NOMO-1 (cell line): ENCODE measurements at regions not wholly inside any gene's neighbourhood (a gene's known extent, or its start where the extent isn't known, plus 50 kb on each side); places are given as distances from the start of the nearest gene placed in this dataset.

Experiments used
- DNase-seq, 2 experiments: peaks; one replicate each; lab custom pipeline; 2025; ENCODE audit not compliant: unreplicated experiment in 2 of 2; lab: John Stamatoyannopoulos, UW

DNA sequence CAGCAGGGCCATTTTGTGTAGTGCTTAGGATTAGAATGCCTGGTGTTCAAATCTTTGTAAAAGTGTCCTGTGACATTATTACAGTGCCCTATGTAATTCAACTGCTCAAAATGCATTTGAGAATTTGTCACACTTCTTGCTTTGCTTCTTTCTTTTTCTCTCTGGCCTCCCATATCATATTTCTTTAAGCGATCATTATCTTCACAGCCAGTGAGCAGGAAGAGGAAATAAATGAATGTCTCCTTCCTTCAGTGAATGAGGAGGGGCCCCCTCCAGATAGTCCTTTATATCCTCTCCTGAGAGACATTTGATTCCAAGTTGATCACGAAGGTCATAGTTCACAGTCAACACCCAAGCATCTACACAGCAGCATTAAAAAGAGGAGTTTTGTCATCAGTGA is 425.1 kb upstream of the NPVF start:
- DNase-seq, result no peak

DNA sequence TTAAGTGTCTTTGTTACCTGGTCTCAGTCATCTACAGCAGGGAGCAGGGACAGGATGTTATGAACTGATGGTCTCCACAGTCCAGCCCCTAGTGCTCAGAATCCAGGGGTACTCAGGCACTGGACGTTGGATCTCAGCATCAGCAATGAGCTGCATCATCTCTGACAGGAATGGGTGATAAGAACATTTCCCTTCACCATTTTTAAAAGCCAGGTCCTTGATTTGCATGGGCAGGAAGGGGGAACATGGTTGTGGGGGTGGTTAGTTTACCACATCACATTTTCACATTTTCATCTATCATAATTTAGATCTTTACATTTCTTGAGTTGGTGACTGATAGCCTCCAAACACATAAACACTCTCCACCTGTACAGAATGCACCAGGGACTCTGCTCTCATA is 427.8 kb upstream of the NPVF start:
- DNase-seq, result no peak

DNA sequence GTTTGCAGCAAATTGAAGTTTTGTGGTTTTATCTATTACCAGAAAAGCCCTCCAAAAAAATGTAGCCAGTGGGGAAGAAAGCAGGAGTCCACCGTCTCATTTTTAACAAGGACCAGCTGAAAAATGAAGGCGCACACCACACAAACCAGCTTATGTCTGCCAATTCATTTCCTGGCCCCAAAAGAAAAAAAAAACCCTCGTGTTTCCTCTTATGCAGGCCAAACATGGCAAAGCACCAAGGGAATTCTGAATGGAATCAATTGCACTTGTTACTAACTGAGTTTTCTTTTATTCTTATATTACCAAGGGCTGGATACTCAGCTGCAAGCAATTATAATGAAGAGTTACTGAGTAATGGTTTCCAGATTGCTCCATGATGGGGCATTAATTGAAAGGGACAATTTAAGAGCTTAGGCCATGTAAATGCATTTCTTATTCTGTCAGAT is 428.3 kb upstream of the NPVF start:
- DNase-seq, result no peak

DNA sequence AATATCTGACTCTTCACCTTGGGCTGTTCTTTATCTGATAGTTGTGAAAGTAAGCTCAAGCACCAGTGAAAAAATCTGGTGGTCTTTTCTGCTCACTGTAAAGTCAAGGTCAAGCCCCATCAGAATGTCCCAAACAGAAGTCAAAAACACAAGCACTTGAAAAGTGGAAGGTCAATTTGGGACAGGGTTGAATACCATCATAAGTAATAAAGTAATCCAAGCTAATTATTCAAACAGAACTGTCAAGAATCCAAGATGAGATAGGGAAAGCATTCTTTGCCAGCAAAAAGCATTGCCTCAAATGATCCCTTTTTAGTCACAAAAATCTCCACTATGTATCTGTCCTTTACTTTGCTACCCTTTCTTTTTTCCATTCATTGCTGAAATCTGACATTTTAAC is 430.1 kb upstream of the NPVF start:
- no peak for DNase-seq

DNA sequence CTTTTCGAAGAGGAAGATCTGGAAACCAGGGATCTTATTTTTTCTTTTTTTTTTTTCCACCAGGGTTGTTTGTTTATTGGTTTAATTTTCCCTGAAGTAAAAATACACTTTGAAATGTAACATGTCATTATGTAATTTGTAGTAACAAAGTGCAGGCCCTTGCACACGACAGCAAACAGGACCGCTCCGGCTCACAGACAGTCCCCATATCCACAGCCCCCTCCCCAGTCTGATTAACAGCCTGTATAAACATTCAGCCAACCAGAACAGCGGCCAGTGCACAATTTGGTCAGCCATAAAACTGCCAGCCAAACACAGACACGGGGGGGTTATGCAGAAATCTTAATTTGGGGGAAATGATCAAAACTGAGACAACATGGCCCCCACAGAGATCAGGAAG is 431.6 kb upstream of the NPVF start:
- no peak for DNase-seq

DNA sequence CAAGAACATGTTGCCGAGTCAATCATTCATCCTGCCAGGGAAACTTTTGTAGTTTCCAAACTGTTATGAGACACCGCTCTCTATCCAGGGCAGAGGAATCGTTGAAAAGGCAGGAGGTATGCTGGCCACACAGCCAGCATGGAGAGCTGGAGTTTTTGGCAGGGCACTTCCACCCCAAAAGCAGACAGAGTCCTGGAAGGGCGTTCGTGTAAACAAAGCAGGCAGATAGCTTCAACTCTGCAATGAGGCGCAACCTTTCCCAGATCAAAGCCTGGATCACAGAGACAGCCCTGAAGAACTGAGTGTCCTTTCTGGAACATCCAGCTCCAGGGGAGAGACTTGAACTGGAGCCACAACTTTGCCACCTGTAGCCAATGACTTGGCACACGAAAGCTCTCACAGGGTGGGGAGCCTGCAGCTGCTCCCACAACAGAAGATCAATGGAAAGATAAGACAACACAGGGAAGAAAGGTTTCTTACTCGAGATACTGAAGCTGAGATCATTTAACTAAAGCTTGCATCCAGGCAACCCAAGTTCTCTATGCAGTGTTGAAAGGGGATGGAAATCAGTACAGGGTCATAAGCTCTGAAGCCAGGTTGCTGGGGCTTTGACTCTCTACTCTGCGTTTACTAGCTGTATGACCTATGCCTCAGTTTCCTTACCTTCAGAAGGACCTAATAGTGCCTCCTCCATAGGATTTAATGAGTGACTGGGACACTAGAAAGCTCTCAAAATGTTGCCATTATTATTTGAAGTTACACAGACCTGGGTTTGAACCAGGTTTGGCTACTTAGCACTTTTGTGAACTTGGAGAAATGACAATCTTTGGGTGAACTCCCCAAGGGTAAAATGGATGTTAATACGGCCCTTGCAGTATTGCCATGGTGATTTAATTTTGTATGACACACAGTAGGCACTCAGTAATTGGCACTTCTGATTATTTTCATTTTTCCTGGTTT is 434.8 kb upstream of the NPVF start:
- no peak for DNase-seq

DNA sequence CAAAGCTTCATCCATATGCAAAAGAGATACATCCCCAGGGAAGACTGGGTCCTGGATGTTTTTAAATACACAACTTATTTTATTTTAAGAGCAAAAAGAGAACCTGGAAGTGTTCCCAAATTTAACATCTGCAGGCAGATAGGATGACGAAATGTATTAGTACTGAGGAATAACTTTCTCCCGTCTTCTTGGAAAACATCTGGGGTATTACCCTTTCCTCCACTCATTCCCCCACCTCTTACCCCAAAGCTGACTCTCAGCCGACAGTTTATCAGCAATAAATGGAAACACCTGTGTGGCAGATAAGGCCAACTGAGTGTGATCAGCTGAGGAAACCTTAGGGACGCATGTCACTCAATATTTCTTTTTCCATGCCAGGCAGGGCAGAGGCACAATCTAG is 435.6 kb upstream of the NPVF start:
- DNase-seq, result no peak

DNA sequence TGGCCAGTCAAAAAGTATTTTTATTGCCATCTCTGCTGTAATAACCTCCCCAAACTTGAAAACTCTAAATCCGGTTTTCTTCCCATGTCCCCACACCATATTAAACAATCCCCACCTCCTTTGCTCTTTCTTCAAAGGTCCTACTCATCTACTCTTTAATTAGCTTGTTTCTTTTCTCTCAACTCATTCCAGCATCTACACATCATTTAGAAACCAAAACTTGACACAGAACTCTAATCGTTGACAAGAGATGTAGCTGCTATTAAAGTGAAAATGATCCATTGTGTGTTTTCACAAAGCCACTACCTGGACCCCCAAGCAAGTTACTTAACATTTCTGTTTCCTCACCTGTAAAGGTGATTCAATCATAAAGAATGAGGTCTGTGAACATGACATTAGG is 436.3 kb upstream of the NPVF start:
- DNase-seq, result no peak

DNA sequence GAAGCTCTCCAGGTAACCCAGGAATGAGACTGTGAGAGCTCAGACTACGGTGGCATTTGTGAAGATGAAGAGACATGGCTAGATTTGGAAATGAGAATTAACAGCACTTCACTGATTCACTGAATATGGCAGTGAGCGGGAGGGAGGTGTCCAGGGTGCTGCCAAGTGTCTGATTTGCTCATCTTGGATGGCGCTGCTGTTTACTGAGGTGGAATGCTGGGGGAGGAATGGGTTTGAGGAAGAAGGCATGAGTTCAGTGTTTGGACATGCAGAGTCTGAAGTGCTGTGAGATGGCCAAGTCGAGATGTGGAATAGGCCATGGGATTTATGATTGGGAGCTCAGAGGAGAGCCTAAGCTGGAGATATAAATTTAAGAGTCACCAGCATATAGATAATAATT is 437.1 kb upstream of the NPVF start:
- DNase-seq, result no peak

DNA sequence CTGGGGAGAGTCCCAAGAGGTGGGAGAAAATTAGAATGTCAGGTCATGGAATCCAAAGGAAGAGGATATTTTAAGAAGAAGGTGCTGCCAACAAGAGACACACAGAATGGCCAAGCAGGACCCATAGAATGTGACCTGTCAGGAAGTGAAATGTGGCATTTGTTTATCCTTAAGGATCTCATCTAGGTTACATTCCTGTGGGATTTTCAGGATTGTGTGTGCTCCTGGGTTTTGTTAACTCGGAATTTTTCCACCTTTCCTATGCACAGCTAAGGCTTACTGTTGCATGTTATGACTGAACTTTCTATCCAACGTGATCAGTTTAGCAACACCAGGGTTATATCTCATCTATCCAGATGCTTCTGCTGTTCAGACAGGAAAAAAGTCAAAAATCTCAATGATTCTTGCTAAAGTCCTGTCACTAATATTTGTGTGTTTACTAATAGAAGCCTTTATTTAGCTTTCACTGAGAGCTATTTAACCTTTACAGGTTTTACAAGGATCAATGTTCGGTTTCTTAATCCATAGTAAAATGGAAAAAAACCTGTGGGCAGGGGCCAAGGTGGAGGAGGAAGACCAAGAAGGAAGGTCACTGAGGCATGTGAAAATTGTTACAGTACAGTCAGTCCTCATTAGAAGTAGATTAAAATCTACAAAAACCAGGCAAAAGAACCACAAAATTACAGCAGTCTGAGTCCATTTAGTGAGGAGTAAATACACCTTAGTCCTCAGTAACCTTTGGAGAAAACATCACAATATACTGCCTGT is 437.8 kb upstream of the NPVF start:
- no peak for DNase-seq

DNA sequence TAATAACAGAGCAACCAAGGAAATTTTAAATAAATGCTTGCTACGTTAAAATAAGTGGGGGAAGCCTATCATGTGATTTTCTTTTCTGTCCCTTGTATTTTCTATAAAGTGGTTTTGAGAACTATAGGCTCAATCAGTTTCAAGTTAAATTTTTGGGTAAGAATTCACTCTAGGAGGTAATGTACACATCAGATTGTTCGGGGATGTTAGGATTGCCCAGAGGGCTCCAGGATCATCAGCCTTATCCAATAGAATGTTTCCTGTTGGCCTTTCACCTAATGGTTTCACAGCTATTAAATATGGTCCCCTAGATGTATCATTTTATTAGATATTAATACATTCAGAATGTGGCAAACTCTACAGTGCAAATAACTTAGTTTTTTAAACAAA is 438.4 kb upstream of the NPVF start:
- no peak for DNase-seq

DNA sequence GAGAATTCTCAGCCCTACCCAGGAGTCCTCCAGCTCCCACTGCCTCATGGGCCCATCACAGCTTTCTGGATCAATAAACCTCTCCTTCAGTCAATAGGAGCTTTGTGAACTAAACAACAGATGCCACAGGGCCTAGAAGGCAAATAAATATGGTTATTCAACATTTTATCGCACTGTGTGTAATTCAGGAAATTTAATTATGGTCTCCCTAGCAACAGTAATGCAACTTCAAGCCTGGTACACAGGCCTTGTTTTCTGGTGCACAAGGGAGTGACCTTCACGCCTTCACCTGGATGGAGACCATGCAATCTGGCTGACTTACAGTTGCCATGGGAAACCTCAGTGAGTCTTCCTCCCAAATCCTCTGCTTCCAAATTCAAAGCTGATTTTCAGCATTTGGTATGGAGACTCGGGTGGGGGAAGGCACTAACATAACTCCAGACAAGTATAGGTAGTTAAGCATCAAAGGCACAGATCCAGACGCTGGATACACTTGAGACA is 441.0 kb upstream of the NPVF start:
- DNase-seq, result no peak

DNA sequence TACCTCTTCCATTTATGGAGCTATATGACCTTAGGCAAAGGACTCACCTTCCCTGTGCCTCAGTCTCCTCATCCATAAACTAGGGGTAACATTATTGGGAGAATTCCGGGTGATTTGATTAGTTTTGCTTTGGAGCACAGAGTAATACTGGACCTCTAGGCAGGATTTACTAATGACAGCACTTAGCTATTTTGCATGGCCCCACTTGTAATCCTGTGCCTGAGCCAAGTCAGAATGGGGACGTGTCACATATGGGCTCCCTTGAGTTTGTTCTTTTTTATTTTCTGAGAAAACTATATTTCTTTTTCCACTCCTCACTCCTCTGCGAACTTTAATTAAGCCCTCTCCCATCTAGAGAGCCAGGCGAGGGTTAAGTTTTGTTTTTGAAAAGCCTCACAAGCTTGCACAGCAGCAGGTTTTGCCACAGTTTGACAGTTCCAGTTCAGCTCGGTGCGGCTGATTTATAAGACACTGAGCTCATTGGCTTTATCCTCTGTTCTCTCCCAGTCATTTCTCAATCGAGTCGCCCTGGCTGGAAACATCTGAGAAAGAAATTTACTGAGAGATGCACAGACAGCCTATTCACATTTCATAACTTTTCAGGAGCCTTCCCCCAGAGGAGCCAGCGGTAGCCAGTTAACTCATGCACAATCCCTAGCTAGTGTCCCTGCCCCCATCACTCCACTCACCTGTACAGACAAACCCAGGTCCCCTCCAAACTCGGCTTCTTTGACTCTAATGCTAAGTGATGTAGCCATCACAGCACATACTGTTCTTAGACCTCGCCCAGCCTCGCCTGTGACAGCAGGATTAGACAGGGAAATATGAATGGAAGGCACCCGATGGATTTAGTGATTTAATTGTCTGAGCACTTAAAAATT is 441.9 kb upstream of the NPVF start:
- DNase-seq, result peak in 1 of 2 experiments; percentile 41

DNA sequence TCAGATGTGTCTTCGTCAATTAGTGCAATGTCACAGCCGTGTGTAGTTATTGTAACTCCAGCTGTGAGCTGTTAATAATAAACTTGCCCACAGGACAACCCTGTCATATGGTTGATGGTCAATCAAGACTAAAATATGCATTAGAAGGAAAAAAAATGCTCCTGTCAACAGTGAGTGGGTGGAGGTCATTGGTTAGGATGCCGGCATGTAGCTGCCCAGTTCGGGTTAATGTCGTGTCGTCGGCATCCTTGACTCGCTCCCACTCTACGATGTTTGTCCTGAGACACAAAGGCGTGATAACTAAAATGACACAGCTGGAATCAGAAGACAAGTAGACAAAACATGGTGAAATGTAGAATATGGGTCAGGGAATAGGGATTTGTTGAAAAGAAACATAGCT is 442.8 kb upstream of the NPVF start:
- no peak for DNase-seq

DNA sequence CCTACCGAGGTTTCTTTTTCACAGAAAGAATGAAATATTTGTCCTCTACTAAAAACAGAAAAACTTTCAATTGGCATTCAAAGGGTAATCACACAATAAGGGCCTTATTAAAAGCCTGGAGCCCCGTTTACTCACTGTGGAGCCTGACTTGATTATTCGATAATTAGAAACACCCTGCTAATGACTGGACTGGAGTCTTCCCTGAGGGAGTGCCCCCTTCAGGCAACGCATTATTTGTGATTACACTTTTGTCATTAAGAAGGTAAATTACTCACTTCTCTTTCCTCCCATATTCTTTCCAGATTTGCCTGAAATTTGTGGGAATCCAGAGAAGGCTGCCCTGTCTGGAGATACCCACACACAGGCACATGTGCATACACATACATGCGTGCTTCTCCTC is 444.2 kb upstream of the NPVF start:
- DNase-seq, result no peak

DNA sequence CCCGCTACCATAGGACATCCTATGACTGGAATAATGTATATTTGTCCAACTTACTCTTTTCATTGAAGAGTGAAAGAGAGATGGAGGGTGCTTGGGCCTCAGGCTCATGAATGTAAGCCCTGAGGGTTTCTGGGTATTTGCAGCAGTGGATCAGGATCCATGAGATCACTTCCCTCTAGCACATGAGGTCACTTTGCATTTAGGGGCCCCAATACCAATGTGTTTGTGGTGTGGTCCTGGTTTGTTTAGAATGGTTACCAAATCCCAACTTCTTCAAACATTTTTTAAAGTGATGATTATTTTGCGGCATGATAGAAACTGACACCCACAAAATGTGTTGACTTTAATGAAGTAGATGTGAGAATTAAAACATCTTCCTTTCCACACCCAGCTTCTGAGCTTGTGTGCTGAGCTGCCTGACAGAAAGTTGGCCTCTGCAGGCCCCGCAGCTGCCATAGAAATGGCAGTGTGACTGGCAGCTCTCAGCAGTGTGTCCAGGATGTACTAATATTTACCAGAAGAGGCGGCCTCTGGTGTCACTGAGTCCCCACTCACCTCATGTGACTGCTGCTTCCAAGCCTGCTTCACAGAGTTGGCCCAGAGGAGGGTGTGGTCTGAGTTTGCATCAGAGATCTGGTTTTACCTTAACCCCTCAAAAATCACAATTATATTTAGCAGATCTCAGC is 447.6 kb upstream of the NPVF start:
- DNase-seq, result no peak

DNA sequence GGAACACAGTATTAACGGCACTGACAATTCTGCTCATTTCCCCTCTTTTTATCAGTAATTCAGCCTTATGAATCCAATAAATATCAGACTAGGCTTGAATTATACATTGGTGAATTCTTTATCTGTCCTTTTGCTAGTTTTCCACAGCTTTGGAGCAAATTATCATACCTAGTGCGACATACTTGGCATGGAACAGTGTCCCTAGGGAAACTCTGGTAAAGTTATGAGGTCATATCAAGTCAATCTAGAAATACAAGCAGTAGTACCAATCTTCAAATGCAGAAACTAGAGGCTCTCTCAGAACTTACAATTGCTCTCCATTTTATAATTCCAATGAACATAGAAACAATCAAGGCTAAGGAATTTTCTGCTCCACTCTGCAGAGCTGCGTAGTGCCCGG is 449.3 kb upstream of the NPVF start:
- DNase-seq, result no peak

DNA sequence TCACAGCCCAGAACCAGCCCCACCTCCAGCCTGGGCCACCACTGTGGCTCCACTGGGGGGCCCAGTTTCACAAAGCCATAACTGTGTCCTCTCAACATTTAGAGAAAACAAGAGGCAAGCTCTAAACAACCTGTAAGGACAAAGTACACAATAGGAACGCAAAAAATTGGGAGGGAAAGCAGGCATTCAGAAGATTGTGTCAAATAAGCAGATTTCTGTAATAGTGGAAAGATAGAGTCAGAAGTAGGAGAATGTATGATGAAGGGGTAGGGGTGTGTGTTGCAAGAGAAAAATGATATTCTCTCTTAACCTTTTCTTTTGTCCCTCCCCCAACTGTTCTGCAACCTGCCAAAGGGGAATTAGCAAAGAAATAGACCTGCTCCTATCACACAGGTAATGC is 449.9 kb upstream of the NPVF start:
- DNase-seq, result no peak

DNA sequence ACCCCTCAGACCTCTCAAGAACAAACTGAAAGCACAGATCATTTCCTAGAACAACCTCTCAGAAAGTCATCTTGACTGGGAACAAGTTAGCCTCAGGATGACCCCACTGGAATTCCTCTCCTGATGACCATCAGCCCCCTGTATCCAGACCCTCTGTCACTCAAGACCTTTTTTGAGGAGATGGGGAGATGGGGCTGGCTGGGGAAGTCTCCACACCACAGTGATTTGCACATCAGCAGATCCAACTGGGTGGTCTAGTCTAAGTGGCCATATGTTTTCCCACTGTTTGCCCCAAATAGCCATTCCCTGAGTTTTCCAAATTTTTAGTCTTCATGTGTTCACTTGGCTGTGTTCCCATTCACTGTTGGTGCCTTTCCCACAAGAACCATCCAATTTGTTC is 452.4 kb upstream of the NPVF start:
- no peak for DNase-seq

DNA sequence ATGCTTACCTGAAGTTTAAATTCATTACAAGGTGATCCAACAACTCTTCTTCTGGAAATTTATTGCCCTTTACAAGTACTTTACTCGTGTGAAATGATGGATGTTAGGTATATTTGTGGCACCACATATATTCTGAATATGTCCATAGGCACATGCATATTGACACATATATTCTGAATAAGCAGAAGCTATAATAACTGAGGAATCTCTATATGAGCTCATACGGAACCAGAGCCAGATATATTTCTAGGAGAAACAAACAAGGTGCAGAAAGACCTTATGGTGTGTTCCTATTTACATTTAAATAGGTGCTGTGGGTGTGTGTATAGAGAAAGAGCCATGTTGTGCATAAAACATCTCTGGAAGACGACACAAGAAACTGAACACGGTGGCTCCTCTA is 456.1 kb upstream of the NPVF start:
- no peak for DNase-seq
